ENCODE measurements at regions not wholly inside any gene's neighbourhood (a gene's known extent, or its start where the extent isn't known, plus 50 kb on each side); places are given as distances from the start of the nearest gene placed in this dataset.

DNA sequence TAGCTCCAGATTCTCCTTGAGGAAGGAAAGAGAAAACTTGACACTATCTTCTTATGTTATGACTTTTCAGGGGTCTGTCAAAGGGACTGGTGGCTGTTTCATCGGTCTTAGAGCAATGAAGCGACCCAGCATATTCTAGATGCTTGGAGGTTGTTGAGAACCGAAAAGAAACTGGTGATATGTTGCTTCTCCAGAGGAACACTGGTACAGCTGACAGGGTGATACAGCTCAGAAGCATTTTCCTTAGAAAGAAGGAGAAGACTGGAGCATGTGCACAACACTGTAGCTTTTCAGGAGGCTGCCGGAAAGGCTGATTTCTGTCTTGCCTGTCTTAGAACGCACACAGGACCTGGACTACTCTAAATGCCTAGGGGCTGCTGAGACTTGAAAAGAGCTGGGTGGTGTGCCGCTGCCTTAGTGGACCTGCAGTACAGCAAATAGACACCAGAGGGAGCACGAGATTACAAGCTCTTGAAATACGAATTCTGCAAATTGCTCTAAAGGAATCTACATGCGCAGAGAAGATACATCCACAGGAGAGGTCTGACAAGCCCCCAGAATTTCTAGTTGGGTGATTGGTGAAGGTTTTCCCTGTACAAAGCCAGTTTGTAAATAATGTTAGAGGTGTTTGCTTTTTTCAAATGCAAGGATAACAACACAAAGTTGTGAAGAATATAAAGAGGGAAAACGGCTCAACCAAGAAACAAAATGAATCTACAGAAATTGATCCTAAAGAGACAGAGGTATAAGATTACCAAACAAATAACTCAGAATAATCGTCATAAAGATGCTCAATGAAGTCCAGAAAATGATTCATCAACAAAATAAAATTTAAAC is 223.1 kb upstream of the DMD start (continued):
- TF ChIP-seq, protein P1, sequence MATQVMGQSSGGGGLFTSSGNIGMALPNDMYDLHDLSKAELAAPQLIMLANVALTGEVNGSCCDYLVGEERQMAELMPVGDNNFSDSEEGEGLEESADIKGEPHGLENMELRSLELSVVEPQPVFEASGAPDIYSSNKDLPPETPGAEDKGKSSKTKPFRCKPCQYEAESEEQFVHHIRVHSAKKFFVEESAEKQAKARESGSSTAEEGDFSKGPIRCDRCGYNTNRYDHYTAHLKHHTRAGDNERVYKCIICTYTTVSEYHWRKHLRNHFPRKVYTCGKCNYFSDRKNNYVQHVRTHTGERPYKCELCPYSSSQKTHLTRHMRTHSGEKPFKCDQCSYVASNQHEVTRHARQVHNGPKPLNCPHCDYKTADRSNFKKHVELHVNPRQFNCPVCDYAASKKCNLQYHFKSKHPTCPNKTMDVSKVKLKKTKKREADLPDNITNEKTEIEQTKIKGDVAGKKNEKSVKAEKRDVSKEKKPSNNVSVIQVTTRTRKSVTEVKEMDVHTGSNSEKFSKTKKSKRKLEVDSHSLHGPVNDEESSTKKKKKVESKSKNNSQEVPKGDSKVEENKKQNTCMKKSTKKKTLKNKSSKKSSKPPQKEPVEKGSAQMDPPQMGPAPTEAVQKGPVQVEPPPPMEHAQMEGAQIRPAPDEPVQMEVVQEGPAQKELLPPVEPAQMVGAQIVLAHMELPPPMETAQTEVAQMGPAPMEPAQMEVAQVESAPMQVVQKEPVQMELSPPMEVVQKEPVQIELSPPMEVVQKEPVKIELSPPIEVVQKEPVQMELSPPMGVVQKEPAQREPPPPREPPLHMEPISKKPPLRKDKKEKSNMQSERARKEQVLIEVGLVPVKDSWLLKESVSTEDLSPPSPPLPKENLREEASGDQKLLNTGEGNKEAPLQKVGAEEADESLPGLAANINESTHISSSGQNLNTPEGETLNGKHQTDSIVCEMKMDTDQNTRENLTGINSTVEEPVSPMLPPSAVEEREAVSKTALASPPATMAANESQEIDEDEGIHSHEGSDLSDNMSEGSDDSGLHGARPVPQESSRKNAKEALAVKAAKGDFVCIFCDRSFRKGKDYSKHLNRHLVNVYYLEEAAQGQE (IDR thresholded peaks at IDR 0.05; ENCODE audit: borderline replicate concordance) = peak; percentile 16; the same call in 1 of the 2 replicates
- TF ChIP-seq, protein P1 (CRISPR knock-in tag; IDR thresholded peaks at IDR 0.05; ENCODE audit: low read depth) = no peak
- TF ChIP-seq HMG20A (CRISPR knock-in tag; conservative IDR thresholded peaks at IDR 0.05) (no peak), LCOR (CRISPR knock-in tag; IDR thresholded peaks at IDR 0.05) (no peak), KHSRP (IDR thresholded peaks at IDR 0.05) (no peak), EHMT2 (IDR thresholded peaks at IDR 0.05) (no peak), MECOM (CRISPR knock-in tag; IDR thresholded peaks at IDR 0.05) (no peak), CEBPG (CRISPR knock-in tag; IDR thresholded peaks at IDR 0.05) (no peak), CEBPG (tag; conservative IDR thresholded peaks at IDR 0.05 in 1 of 2, IDR thresholded peaks at IDR 0.05 in 1 of 2) (no peak), CXXC5 (CRISPR knock-in tag; IDR thresholded peaks at IDR 0.05) (no peak), CBX2 (IDR thresholded peaks at IDR 0.05; ENCODE audit: insufficient read depth, low read length, poor library complexity, severe bottlenecking) (no peak), RAD21 (CRISPR knock-in tag; conservative IDR thresholded peaks at IDR 0.05 in 1 of 2, IDR thresholded peaks at IDR 0.05 in 1 of 2) (peak in 1 of 2 experiments; percentile 47; a peak in 1 of 4 replicates), MXI1 (IDR thresholded peaks at IDR 0.05; ENCODE audit: low read depth, low read length) (no peak), ZNF408 (CRISPR knock-in tag; IDR thresholded peaks at IDR 0.05; ENCODE audit: low read depth) (no peak)
- TF ChIP-seq, protein P2, sequence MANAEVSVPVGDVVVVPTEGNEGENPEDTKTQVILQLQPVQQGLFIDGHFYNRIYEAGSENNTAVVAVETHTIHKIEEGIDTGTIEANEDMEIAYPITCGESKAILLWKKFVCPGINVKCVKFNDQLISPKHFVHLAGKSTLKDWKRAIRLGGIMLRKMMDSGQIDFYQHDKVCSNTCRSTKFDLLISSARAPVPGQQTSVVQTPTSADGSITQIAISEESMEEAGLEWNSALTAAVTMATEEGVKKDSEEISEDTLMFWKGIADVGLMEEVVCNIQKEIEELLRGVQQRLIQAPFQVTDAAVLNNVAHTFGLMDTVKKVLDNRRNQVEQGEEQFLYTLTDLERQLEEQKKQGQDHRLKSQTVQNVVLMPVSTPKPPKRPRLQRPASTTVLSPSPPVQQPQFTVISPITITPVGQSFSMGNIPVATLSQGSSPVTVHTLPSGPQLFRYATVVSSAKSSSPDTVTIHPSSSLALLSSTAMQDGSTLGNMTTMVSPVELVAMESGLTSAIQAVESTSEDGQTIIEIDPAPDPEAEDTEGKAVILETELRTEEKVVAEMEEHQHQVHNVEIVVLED (CRISPR knock-in tag; IDR thresholded peaks at IDR 0.05) = no peak
- TF ChIP-seq, protein P3, sequence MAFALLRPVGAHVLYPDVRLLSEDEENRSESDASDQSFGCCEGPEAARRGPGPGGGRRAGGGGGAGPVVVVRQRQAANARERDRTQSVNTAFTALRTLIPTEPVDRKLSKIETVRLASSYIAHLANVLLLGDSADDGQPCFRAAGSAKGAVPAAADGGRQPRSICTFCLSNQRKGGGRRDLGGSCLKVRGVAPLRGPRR (CRISPR knock-in tag; IDR thresholded peaks at IDR 0.05) = no peak
- TF ChIP-seq, protein P4, sequence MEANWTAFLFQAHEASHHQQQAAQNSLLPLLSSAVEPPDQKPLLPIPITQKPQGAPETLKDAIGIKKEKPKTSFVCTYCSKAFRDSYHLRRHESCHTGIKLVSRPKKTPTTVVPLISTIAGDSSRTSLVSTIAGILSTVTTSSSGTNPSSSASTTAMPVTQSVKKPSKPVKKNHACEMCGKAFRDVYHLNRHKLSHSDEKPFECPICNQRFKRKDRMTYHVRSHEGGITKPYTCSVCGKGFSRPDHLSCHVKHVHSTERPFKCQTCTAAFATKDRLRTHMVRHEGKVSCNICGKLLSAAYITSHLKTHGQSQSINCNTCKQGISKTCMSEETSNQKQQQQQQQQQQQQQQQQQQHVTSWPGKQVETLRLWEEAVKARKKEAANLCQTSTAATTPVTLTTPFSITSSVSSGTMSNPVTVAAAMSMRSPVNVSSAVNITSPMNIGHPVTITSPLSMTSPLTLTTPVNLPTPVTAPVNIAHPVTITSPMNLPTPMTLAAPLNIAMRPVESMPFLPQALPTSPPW (CRISPR knock-in tag; IDR thresholded peaks at IDR 0.05) = no peak

All from K562 (cell line).